Smooth muscle cell (in vitro differentiated cells): ENCODE measurements at regions not wholly inside any gene's neighbourhood (a gene's known extent, or its start where the extent isn't known, plus 50 kb on each side); places are given as distances from the start of the nearest gene placed in this dataset.
A peak's percentile ranks its signal among the peaks of the same experiment; 100 is the strongest.

ENCODE experiments used
- DNase-seq: peaks from one replicate; lab custom pipeline; 2025; ENCODE audit not compliant: unreplicated experiment; lab: John Stamatoyannopoulos, UW
- H2AFZ ChIP-seq: fragments of 200-600 bp; sonication (generic); 2 replicates; pipeline ENCODE4 v1.6.0; 2016; ENCODE audit warnings: antibody characterized with exemption, low read depth, mild to moderate bottlenecking
- H3F3A ChIP-seq: fragments of 200-600 bp; sonication (generic); 2 replicates; pipeline ENCODE4 v1.6.0; 2017; ENCODE audit warnings: antibody characterized with exemption, low read depth
- H3K27ac ChIP-seq: fragments of 200-600 bp; sonication (generic); 2 replicates; pipeline ENCODE4 v1.5.1; 2016; ENCODE audit warnings: low read depth, mild to moderate bottlenecking
- H3K27me3 ChIP-seq: fragments of 200-600 bp; sonication (generic); 2 replicates; pipeline ENCODE4 v1.6.1; 2016; ENCODE audit warnings: low read depth, mild to moderate bottlenecking
- H3K36me3 ChIP-seq: fragments of 200-600 bp; sonication (generic); 2 replicates; pipeline ENCODE4 v1.5.1; 2016; ENCODE audit warnings: low read depth
- H3K4me1 ChIP-seq: fragments of 200-600 bp; sonication (generic); 2 replicates; pipeline ENCODE4 v1.5.1; 2016; ENCODE audit warnings: low read depth
- H3K4me2 ChIP-seq: fragments of 200-600 bp; sonication (generic); 2 replicates; pipeline ENCODE4 v1.6.0; 2016; ENCODE audit warnings: mild to moderate bottlenecking
- H3K4me3 ChIP-seq: fragments of 200-600 bp; sonication (generic); 2 replicates; pipeline ENCODE4 v1.5.1; 2016; ENCODE audit warnings: mild to moderate bottlenecking
- H3K79me2 ChIP-seq: fragments of 200-600 bp; sonication (generic); 2 replicates; pipeline ENCODE4 v1.6.0; 2016; ENCODE audit warnings: low read depth, mild to moderate bottlenecking
- H3K9ac ChIP-seq: fragments of 200-600 bp; sonication (generic); 2 replicates; pipeline ENCODE4 v1.6.0; 2016; ENCODE audit warnings: low read depth
- H3K9me3 ChIP-seq: fragments of 200-600 bp; sonication (generic); replicated peaks from 2 replicates; pipeline ENCODE4 v1.5.1; 2016; ENCODE audit warnings: low read depth
- H4K20me1 ChIP-seq: fragments of 200-600 bp; sonication (generic); 2 replicates; pipeline ENCODE4 v1.6.0; 2016; ENCODE audit warnings: low read depth
- CTCF ChIP-seq: fragments of 200-600 bp; sonication (generic); IDR thresholded peaks from 2 replicates; pipeline ENCODE4 v1.5.1; 2017; ENCODE audit warnings: borderline replicate concordance, mild to moderate bottlenecking, antibody characterized with exemption; ENCODE audit not compliant: insufficient read depth, poor library complexity, severe bottlenecking
- WGBS: methylation state at CpG from one replicate; pipeline ENCODE4 v1.1.7; 2016; ENCODE audit warnings: low lambda C conversion rate; 5-methylcytosine and 5-hydroxymethylcytosine counted together

GRCh38 chr12:94779485-94779884, 129.1 kb upstream of the TMCC3 start:
- Histone ChIP-seq H3K36me3 (peaks cover 6% of the 10 kb centered on the region), H4K20me1 (no peaks in the 10 kb centered on the region), H3K4me1 (no peaks in the 10 kb centered on the region), H3F3A (peaks cover 15% of the 10 kb centered on the region), H3K27ac (peak overlapping the region; percentile 46), H2AFZ (no peak overlapping the region), H3K9me3 (no peaks in the 10 kb centered on the region), H3K27me3 (no peaks in the 10 kb centered on the region), H3K9ac (no peak overlapping the region), H3K4me3 (no peak overlapping the region), H3K4me2 (peak overlapping the region; percentile 2), H3K79me2 (peaks cover 6% of the 10 kb centered on the region)
- DNase-seq = no peak
- 21% methylated on average over 6 of the region's 6 CpGs for WGBS
- TF ChIP-seq CTCF = no peak

DNA sequence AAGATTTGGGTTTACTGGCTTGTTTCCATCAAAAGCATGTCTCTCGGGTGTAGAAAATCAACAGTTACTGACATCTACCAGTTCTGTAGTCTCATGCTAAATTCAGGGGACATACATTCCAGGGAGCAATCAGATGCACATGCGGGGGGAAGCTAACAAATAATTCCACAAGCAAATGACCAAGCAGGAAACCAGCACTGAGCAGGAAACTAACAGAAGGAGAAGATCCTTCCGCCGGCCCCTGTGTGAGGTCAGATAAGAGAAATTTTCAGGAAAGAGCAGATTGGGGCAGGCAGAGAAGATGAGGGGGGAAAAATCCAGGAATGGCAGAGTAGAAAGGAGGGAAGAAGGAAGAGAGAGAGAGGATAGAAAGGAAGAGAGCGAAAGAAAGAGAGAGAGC, 127.6 kb upstream of the TMCC3 start:
- no peak overlapping the region for H2AFZ ChIP-seq
- H3K4me2 ChIP-seq = peak overlapping the region; percentile 10
- no peaks in the 10 kb centered on the region for H3K9me3 ChIP-seq
- H3K4me1 ChIP-seq = no peaks in the 10 kb centered on the region
- H4K20me1 ChIP-seq = no peaks in the 10 kb centered on the region
- peaks cover 6% of the 10 kb centered on the region for H3K79me2 ChIP-seq
- H3K4me3 ChIP-seq = no peak overlapping the region
- no peaks in the 10 kb centered on the region for H3K27me3 ChIP-seq
- H3K27ac ChIP-seq = peak overlapping the region; percentile 4
- 64% methylated on average over 5 of the region's 5 CpGs for WGBS
- DNase-seq = no peak
- H3K9ac ChIP-seq = no peak overlapping the region
- peaks cover 5% of the 10 kb centered on the region for H3F3A ChIP-seq
- no peak for TF ChIP-seq CTCF
- H3K36me3 ChIP-seq = peaks cover 6% of the 10 kb centered on the region

GRCh38 chr12:94775710-94776109, 125.4 kb upstream of the TMCC3 start:
- no peaks in the 10 kb centered on the region for H3K4me1 ChIP-seq
- no peak overlapping the region for H3K9ac ChIP-seq
- no peaks in the 10 kb centered on the region for H3K9me3 ChIP-seq
- no peak overlapping the region for H2AFZ ChIP-seq
- no peak overlapping the region for H3K4me3 ChIP-seq
- WGBS = 82% methylated on average over 7 of the region's 7 CpGs
- H4K20me1 ChIP-seq = no peaks in the 10 kb centered on the region
- no peaks in the 10 kb centered on the region for H3K36me3 ChIP-seq
- H3K4me2 ChIP-seq = no peak overlapping the region
- H3K79me2 ChIP-seq = peaks cover 2% of the 10 kb centered on the region
- no peaks in the 10 kb centered on the region for H3K27me3 ChIP-seq
- H3K27ac ChIP-seq = no peak overlapping the region
- peaks cover 5% of the 10 kb centered on the region for H3F3A ChIP-seq
- TF ChIP-seq CTCF = no peak
- no peak for DNase-seq

- Histone ChIP-seq H3K9ac (no peak overlapping the region), H3K36me3 (no peaks in the 10 kb centered on the region), H3K9me3 (no peaks in the 10 kb centered on the region), H3K79me2 (no peaks in the 10 kb centered on the region), H2AFZ (no peak overlapping the region), H4K20me1 (no peaks in the 10 kb centered on the region), H3K4me2 (no peak overlapping the region), H3F3A (no peaks in the 10 kb centered on the region), H3K4me1 (no peaks in the 10 kb centered on the region), H3K27me3 (no peaks in the 10 kb centered on the region), H3K27ac (no peak overlapping the region), H3K4me3 (no peak overlapping the region)
- WGBS = 92% methylated on average over 5 of the region's 5 CpGs
- no peak for TF ChIP-seq CTCF
- no peak for DNase-seq
Measured at GRCh38 chr12:94771741-94772140, 121.4 kb upstream of the TMCC3 start.
